ENCODE measurements at regions not wholly inside any gene's neighbourhood (a gene's known extent, or its start where the extent isn't known, plus 50 kb on each side); places are given as distances from the start of the nearest gene placed in this dataset.

- Histone ChIP-seq H3K9ac (ENCODE audit: low read length) (no peak overlapping the region), H3K36me3 (ENCODE audit: control insufficient read depth, insufficient read depth, low read length) (no peaks in the 10 kb centered on the region), H3K27ac (ENCODE audit: low read depth, low read length) (no peak overlapping the region), H3K4me1 (ENCODE audit: control insufficient read depth, insufficient read depth, low read length) (no peaks in the 10 kb centered on the region), H3K27me3 (ENCODE audit: control insufficient read depth, insufficient read depth, low read length) (no peaks in the 10 kb centered on the region), H3K4me3 (ENCODE audit: low read length) (no peak overlapping the region)
These were observed 112.8 kb downstream of the DSC3 start for GRCh38 chr18:30929718-30930117.

- H3K4me1 ChIP-seq (ENCODE audit: control insufficient read depth, insufficient read depth, low read length) = no peaks in the 10 kb centered on the region
- no peak overlapping the region for H3K9ac ChIP-seq (ENCODE audit: low read length)
These were observed 113.5 kb downstream of the DSC3 start for GRCh38 chr18:30929065-30929464.

GRCh38 chr18:30927517-30928075, 114.9 kb downstream of the DSC3 start:
- Histone ChIP-seq H3K4me3 (ENCODE audit: low read length) (no peak overlapping the region), H3K36me3 (ENCODE audit: control insufficient read depth, insufficient read depth, low read length) (no peaks in the 10 kb centered on the region), H3K9ac (ENCODE audit: low read length) (no peak overlapping the region), H3K27me3 (ENCODE audit: control insufficient read depth, insufficient read depth, low read length) (no peaks in the 10 kb centered on the region), H3K4me1 (ENCODE audit: control insufficient read depth, insufficient read depth, low read length) (no peaks in the 10 kb centered on the region), H3K27ac (ENCODE audit: low read depth, low read length) (no peak overlapping the region)

More at GRCh38 chr18:30929065-30929464, 113.5 kb downstream of the DSC3 start:
- no peaks in the 10 kb centered on the region for H3K36me3 ChIP-seq (ENCODE audit: control insufficient read depth, insufficient read depth, low read length)
- no peaks in the 10 kb centered on the region for H3K27me3 ChIP-seq (ENCODE audit: control insufficient read depth, insufficient read depth, low read length)
- no peak overlapping the region for H3K4me3 ChIP-seq (ENCODE audit: low read length)
- no peak overlapping the region for H3K27ac ChIP-seq (ENCODE audit: low read depth, low read length)

GRCh38 chr18:30927042-30927441, 115.5 kb downstream of the DSC3 start:
- no peak overlapping the region for H3K4me3 ChIP-seq (ENCODE audit: low read length)
- H3K9ac ChIP-seq (ENCODE audit: low read length) = no peak overlapping the region
- no peaks in the 10 kb centered on the region for H3K4me1 ChIP-seq (ENCODE audit: control insufficient read depth, insufficient read depth, low read length)
- no peaks in the 10 kb centered on the region for H3K36me3 ChIP-seq (ENCODE audit: control insufficient read depth, insufficient read depth, low read length)
- no peak overlapping the region for H3K27ac ChIP-seq (ENCODE audit: low read depth, low read length)
- no peaks in the 10 kb centered on the region for H3K27me3 ChIP-seq (ENCODE audit: control insufficient read depth, insufficient read depth, low read length)

GRCh38 chr18:30925795-30926194, 116.7 kb downstream of the DSC3 start:
- no peaks in the 10 kb centered on the region for H3K36me3 ChIP-seq (ENCODE audit: control insufficient read depth, insufficient read depth, low read length)
- H3K27ac ChIP-seq (ENCODE audit: low read depth, low read length) = no peak overlapping the region
- no peaks in the 10 kb centered on the region for H3K27me3 ChIP-seq (ENCODE audit: control insufficient read depth, insufficient read depth, low read length)
- no peak overlapping the region for H3K4me3 ChIP-seq (ENCODE audit: low read length)
- H3K4me1 ChIP-seq (ENCODE audit: control insufficient read depth, insufficient read depth, low read length) = no peaks in the 10 kb centered on the region
- no peak overlapping the region for H3K9ac ChIP-seq (ENCODE audit: low read length)

- Histone ChIP-seq H3K36me3 (ENCODE audit: control insufficient read depth, insufficient read depth, low read length) (no peaks in the 10 kb centered on the region), H3K27ac (ENCODE audit: low read depth, low read length) (no peak overlapping the region), H3K4me3 (ENCODE audit: low read length) (no peak overlapping the region), H3K27me3 (ENCODE audit: control insufficient read depth, insufficient read depth, low read length) (no peaks in the 10 kb centered on the region), H3K4me1 (ENCODE audit: control insufficient read depth, insufficient read depth, low read length) (no peaks in the 10 kb centered on the region), H3K9ac (ENCODE audit: low read length) (no peak overlapping the region)
These were observed 121.8 kb downstream of the DSC3 start for GRCh38 chr18:30920757-30921156.

GRCh38 chr18:30920351-30920750, 122.2 kb downstream of the DSC3 start:
- H3K4me3 ChIP-seq (ENCODE audit: low read length) = no peak overlapping the region
- H3K27ac ChIP-seq (ENCODE audit: low read depth, low read length) = no peak overlapping the region
- no peak overlapping the region for H3K9ac ChIP-seq (ENCODE audit: low read length)
- H3K27me3 ChIP-seq (ENCODE audit: control insufficient read depth, insufficient read depth, low read length) = no peaks in the 10 kb centered on the region
- H3K4me1 ChIP-seq (ENCODE audit: control insufficient read depth, insufficient read depth, low read length) = no peaks in the 10 kb centered on the region
- no peaks in the 10 kb centered on the region for H3K36me3 ChIP-seq (ENCODE audit: control insufficient read depth, insufficient read depth, low read length)

GRCh38 chr18:30917651-30918050, 124.9 kb downstream of the DSC3 start:
- H3K4me3 ChIP-seq (ENCODE audit: low read length) = no peak overlapping the region
- no peaks in the 10 kb centered on the region for H3K27me3 ChIP-seq (ENCODE audit: control insufficient read depth, insufficient read depth, low read length)
- H3K9ac ChIP-seq (ENCODE audit: low read length) = no peak overlapping the region
- H3K4me1 ChIP-seq (ENCODE audit: control insufficient read depth, insufficient read depth, low read length) = no peaks in the 10 kb centered on the region
- H3K36me3 ChIP-seq (ENCODE audit: control insufficient read depth, insufficient read depth, low read length) = no peaks in the 10 kb centered on the region
- H3K27ac ChIP-seq (ENCODE audit: low read depth, low read length) = no peak overlapping the region

GRCh38 chr18:30915336-30915988, 127.1 kb downstream of the DSC3 start:
- no peaks in the 10 kb centered on the region for H3K27me3 ChIP-seq (ENCODE audit: control insufficient read depth, insufficient read depth, low read length)
- H3K4me1 ChIP-seq (ENCODE audit: control insufficient read depth, insufficient read depth, low read length) = no peaks in the 10 kb centered on the region
- H3K4me3 ChIP-seq (ENCODE audit: low read length) = no peak overlapping the region
- no peak overlapping the region for H3K27ac ChIP-seq (ENCODE audit: low read depth, low read length)
- no peaks in the 10 kb centered on the region for H3K36me3 ChIP-seq (ENCODE audit: control insufficient read depth, insufficient read depth, low read length)
- no peak overlapping the region for H3K9ac ChIP-seq (ENCODE audit: low read length)

- no peaks in the 10 kb centered on the region for H3K27me3 ChIP-seq (ENCODE audit: control insufficient read depth, insufficient read depth, low read length)
These were observed 134.2 kb downstream of the DSC3 start for GRCh38 chr18:30908381-30908780.

GRCh38 chr18:30903566-30903965, 139.0 kb downstream of the DSC3 start:
- Histone ChIP-seq H3K4me3 (ENCODE audit: low read length) (no peak overlapping the region), H3K4me1 (ENCODE audit: control insufficient read depth, insufficient read depth, low read length) (no peaks in the 10 kb centered on the region), H3K9ac (ENCODE audit: low read length) (no peak overlapping the region), H3K27ac (ENCODE audit: low read depth, low read length) (no peak overlapping the region), H3K36me3 (ENCODE audit: control insufficient read depth, insufficient read depth, low read length) (no peaks in the 10 kb centered on the region), H3K27me3 (ENCODE audit: control insufficient read depth, insufficient read depth, low read length) (no peaks in the 10 kb centered on the region)

More at GRCh38 chr18:30908381-30908780, 134.2 kb downstream of the DSC3 start:
- Histone ChIP-seq H3K4me1 (ENCODE audit: control insufficient read depth, insufficient read depth, low read length) (no peaks in the 10 kb centered on the region), H3K9ac (ENCODE audit: low read length) (no peak overlapping the region), H3K27ac (ENCODE audit: low read depth, low read length) (no peak overlapping the region), H3K36me3 (ENCODE audit: control insufficient read depth, insufficient read depth, low read length) (no peaks in the 10 kb centered on the region), H3K4me3 (ENCODE audit: low read length) (no peak overlapping the region)

GRCh38 chr18:30889519-30890301, 152.8 kb downstream of the DSC3 start:
- H3K36me3 ChIP-seq (ENCODE audit: control insufficient read depth, insufficient read depth, low read length) = no peaks in the 10 kb centered on the region
- no peak overlapping the region for H3K4me3 ChIP-seq (ENCODE audit: low read length)
- H3K9ac ChIP-seq (ENCODE audit: low read length) = no peak overlapping the region
- H3K4me1 ChIP-seq (ENCODE audit: control insufficient read depth, insufficient read depth, low read length) = no peaks in the 10 kb centered on the region
- no peak overlapping the region for H3K27ac ChIP-seq (ENCODE audit: low read depth, low read length)
- H3K27me3 ChIP-seq (ENCODE audit: control insufficient read depth, insufficient read depth, low read length) = no peaks in the 10 kb centered on the region
